NT2/D1 (cell line): ENCODE measurements at regions not wholly inside any gene's neighbourhood (a gene's known extent, or its start where the extent isn't known, plus 50 kb on each side); places are given as distances from the start of the nearest gene placed in this dataset.

ENCODE experiments used
- SUZ12 ChIP-seq: IDR thresholded peaks from 2 replicates; pipeline ENCODE4 v1.6.1; 2011; ENCODE audit not compliant: insufficient read length, insufficient read depth; ENCODE audit errors: extremely low read depth
- YY1 ChIP-seq: IDR thresholded peaks from 2 replicates; pipeline ENCODE4 v1.6.1; 2011; ENCODE audit not compliant: insufficient read length, insufficient read depth

DNA sequence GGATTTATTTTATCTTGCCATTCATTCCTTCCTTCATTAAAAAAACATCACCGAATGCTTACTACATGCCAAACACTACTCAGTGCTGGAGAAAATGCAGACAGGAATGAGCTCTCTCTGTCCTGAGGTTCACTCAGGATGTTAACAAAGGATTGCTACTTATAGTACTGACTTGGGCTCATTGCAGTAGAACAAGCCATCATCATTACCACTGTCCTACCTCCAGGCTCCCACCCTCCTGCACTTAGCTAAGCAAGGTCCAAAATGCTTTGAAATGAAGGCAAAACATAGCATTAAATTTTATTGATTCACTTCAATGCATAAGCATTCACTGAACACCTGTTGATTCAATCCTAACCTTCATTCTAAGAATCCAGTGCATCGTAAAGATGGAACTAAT is 159.8 kb upstream of the RADX start:
- TF ChIP-seq SUZ12: no peak
- no peak for TF ChIP-seq YY1
